GM18873 (cell line): ENCODE measurements at regions not wholly inside any gene's neighbourhood (a gene's known extent, or its start where the extent isn't known, plus 50 kb on each side); places are given as distances from the start of the nearest gene placed in this dataset.
A peak's percentile ranks its signal among the peaks of the same experiment; 100 is the strongest.

Experiments used
- ATAC-seq: cut with Tn5 transposase; IDR thresholded peaks from one replicate; pipeline ENCODE4 v1.9.1; 2021; ENCODE audit warnings: mild to moderate bottlenecking, moderate library complexity, moderate number of reproducible peaks; ENCODE audit not compliant: unreplicated experiment, low FRiP score

GRCh38 chr12:125262851-125263250, 197.6 kb downstream of the AACS start:
- ATAC-seq = no peak

GRCh38 chr12:125263385-125263784, 198.2 kb downstream of the AACS start:
- no peak for ATAC-seq

GRCh38 chr12:125267114-125267513, 201.9 kb downstream of the AACS start:
- ATAC-seq = no peak

- no peak for ATAC-seq
Observed at GRCh38 chr12:125269276-125269675, 204.0 kb downstream of the AACS start.

GRCh38 chr12:125271892-125272291, 206.7 kb downstream of the AACS start:
- ATAC-seq = no peak

- no peak for ATAC-seq
Observed at GRCh38 chr12:125272383-125272933, 207.2 kb downstream of the AACS start.

- ATAC-seq = no peak
Observed at GRCh38 chr12:125276567-125276966, 211.3 kb downstream of the AACS start.

- no peak for ATAC-seq
Observed at GRCh38 chr12:125280482-125281377, 215.5 kb downstream of the AACS start.

GRCh38 chr12:125282921-125283320, 217.7 kb downstream of the AACS start:
- no peak for ATAC-seq

- ATAC-seq = no peak
Observed at GRCh38 chr12:125283521-125283920, 218.3 kb downstream of the AACS start.

- no peak for ATAC-seq
Observed at GRCh38 chr12:125284087-125284486, 218.9 kb downstream of the AACS start.

- no peak for ATAC-seq
Observed at GRCh38 chr12:125284945-125285685, 219.9 kb downstream of the AACS start.

- no peak for ATAC-seq
Observed at GRCh38 chr12:125286005-125286727, 220.9 kb downstream of the AACS start.

- peak; percentile 63 for ATAC-seq
Observed at GRCh38 chr12:125287155-125287847, 222.1 kb downstream of the AACS start.

GRCh38 chr12:125288931-125289928, 224.0 kb downstream of the AACS start:
- ATAC-seq = no peak

GRCh38 chr12:125289970-125290369, 224.7 kb downstream of the AACS start:
- ATAC-seq = no peak

- no peak for ATAC-seq
Observed at GRCh38 chr12:125292700-125293099, 227.5 kb downstream of the AACS start.

GRCh38 chr12:125295550-125295949, 230.3 kb downstream of the AACS start:
- ATAC-seq = no peak

GRCh38 chr12:125296701-125297100, 231.5 kb downstream of the AACS start:
- no peak for ATAC-seq
